NCI-H2107 treated with DMSO at 0.1 percent for 48 hours (cell line): ENCODE measurements at regions not wholly inside any gene's neighbourhood (a gene's known extent, or its start where the extent isn't known, plus 50 kb on each side); places are given as distances from the start of the nearest gene placed in this dataset.
"Not testable (repeated sequence)": the region's sequence is repeated elsewhere in the genome, so short reads cannot be mapped to it uniquely, and the experiment has no call there.

Experiments used
- DNase-seq: peaks from one replicate; lab custom pipeline; 2025; ENCODE audit not compliant: unreplicated experiment; lab: John Stamatoyannopoulos, UW

GRCh38 chr18:38747153-38747552 lies 1181.6 kb upstream of the CELF4 start:
- DNase-seq = no peak

GRCh38 chr18:38720181-38720580 lies 1154.6 kb upstream of the CELF4 start:
- DNase-seq = not testable (repeated sequence)

- DNase-seq = no peak
These were observed 1152.8 kb upstream of the CELF4 start for GRCh38 chr18:38718365-38718901.

GRCh38 chr18:38709122-38709521 lies 1143.5 kb upstream of the CELF4 start:
- no peak for DNase-seq

GRCh38 chr18:38706373-38706772 lies 1140.8 kb upstream of the CELF4 start:
- no peak for DNase-seq

GRCh38 chr18:38698088-38698487 lies 1132.5 kb upstream of the CELF4 start:
- no peak for DNase-seq

GRCh38 chr18:38695559-38696280 lies 1130.1 kb upstream of the CELF4 start:
- no peak for DNase-seq

GRCh38 chr18:38693104-38693503 lies 1127.5 kb upstream of the CELF4 start:
- no peak for DNase-seq

- no peak for DNase-seq
These were observed 1125.0 kb upstream of the CELF4 start for GRCh38 chr18:38690626-38691025.

- no peak for DNase-seq
These were observed 1122.8 kb upstream of the CELF4 start for GRCh38 chr18:38688416-38688815.

- no peak for DNase-seq
These were observed 1104.9 kb upstream of the CELF4 start for GRCh38 chr18:38670486-38670885.

GRCh38 chr18:38664929-38665328 lies 1099.3 kb upstream of the CELF4 start:
- DNase-seq = no peak

- no peak for DNase-seq
These were observed 1098.1 kb upstream of the CELF4 start for GRCh38 chr18:38663682-38664081.

GRCh38 chr18:38663270-38663669 lies 1097.7 kb upstream of the CELF4 start:
- DNase-seq = no peak

GRCh38 chr18:38654946-38655345 lies 1089.3 kb upstream of the CELF4 start:
- DNase-seq = no peak

- no peak for DNase-seq
These were observed 1086.1 kb upstream of the CELF4 start for GRCh38 chr18:38651736-38652135.

- DNase-seq = no peak
These were observed 1082.6 kb upstream of the CELF4 start for GRCh38 chr18:38648179-38648578.

- no peak for DNase-seq
These were observed 1080.7 kb upstream of the CELF4 start for GRCh38 chr18:38646296-38646695.

GRCh38 chr18:38644875-38645641 lies 1079.5 kb upstream of the CELF4 start:
- DNase-seq = no peak

- no peak for DNase-seq
These were observed 1077.1 kb upstream of the CELF4 start for GRCh38 chr18:38642711-38643110.

- DNase-seq = not testable (repeated sequence)
These were observed 1074.1 kb upstream of the CELF4 start for GRCh38 chr18:38639700-38640099.

GRCh38 chr18:38635709-38636430 lies 1070.3 kb upstream of the CELF4 start:
- no peak for DNase-seq
